GM23338 (cell line): ENCODE measurements at regions not wholly inside any gene's neighbourhood (a gene's known extent, or its start where the extent isn't known, plus 50 kb on each side); places are given as distances from the start of the nearest gene placed in this dataset.

ENCODE experiments used
- ATAC-seq: fragments of 200-7000 bp; cut with Tn5 transposase; 3 replicates; pipeline ENCODE4 v1.9.1; 2020
- DNase-seq: peaks from one replicate; pipeline ENCODE4 v3.0.0-alpha.2; 2015; ENCODE audit warnings: low spot score
- H2AFZ ChIP-seq: fragments of 200-600 bp; sonication (generic); 2 replicates; pipeline ENCODE4 v1.8.0; 2016; ENCODE audit warnings: antibody characterized with exemption, mild to moderate bottlenecking, moderate library complexity
- H3F3A ChIP-seq: fragments of 200-600 bp; sonication (generic); replicated peaks from 2 replicates; pipeline ENCODE4 v1.8.0; 2017; ENCODE audit warnings: antibody characterized with exemption, mixed run types, low read depth
- H3K27ac ChIP-seq: fragments of 200-600 bp; sonication (generic); 2 replicates; pipeline ENCODE4 v1.6.1; 2016; ENCODE audit warnings: low read depth
- H3K27me3 ChIP-seq: fragments of 200-600 bp; sonication (generic); 2 replicates; pipeline ENCODE4 v1.8.0; 2016; ENCODE audit warnings: mild to moderate bottlenecking, mixed run types, moderate library complexity; ENCODE audit not compliant: insufficient read depth
- H3K36me3 ChIP-seq: fragments of 200-600 bp; sonication (generic); 2 replicates; pipeline ENCODE4 v1.8.0; 2016; ENCODE audit warnings: mild to moderate bottlenecking; ENCODE audit not compliant: insufficient read depth
- H3K4me1 ChIP-seq: fragments of 200-600 bp; sonication (generic); 2 replicates; pipeline ENCODE4 v1.8.0; 2016; ENCODE audit warnings: mild to moderate bottlenecking, moderate library complexity; ENCODE audit not compliant: insufficient read depth
- H3K4me2 ChIP-seq: fragments of 200-600 bp; sonication (generic); 2 replicates; pipeline ENCODE4 v1.7.1; 2017; ENCODE audit warnings: mixed run types
- H3K4me3 ChIP-seq: fragments of 200-600 bp; sonication (generic); 2 replicates; pipeline ENCODE4 v1.6.1; 2016; ENCODE audit warnings: mixed run types
- H3K79me2 ChIP-seq: fragments of 200-600 bp; sonication (generic); replicated peaks from 2 replicates; pipeline ENCODE4 v1.8.0; 2017; ENCODE audit warnings: mild to moderate bottlenecking; ENCODE audit not compliant: insufficient read depth
- H3K9me2 ChIP-seq: fragments of 200-600 bp; sonication (generic); 2 replicates; pipeline ENCODE4 v1.8.0; 2017; ENCODE audit not compliant: insufficient read depth
- H4K20me1 ChIP-seq: fragments of 200-600 bp; sonication (generic); replicated peaks from 2 replicates; pipeline ENCODE4 v1.8.0; 2017; ENCODE audit warnings: mild to moderate bottlenecking; ENCODE audit not compliant: insufficient read depth
- H3K27ac Mint-ChIP-seq: 2 replicates; pipeline ENCODE4 v1.8.0; 2020; ENCODE audit warnings: inconsistent platforms, mild to moderate bottlenecking, moderate library complexity, mixed read lengths
- H3K27me3 Mint-ChIP-seq: 3 replicates; pipeline ENCODE4 v1.8.0; 2022; ENCODE audit warnings: low read depth, mild to moderate bottlenecking, moderate library complexity, mixed read lengths, inconsistent platforms; ENCODE audit not compliant: insufficient read depth, poor library complexity
- H3K36me3 Mint-ChIP-seq: 3 replicates; pipeline ENCODE4 v1.8.0; 2021; ENCODE audit warnings: low read depth, mild to moderate bottlenecking, inconsistent platforms, moderate library complexity, mixed read lengths
- H3K4me1 Mint-ChIP-seq: 3 replicates; pipeline ENCODE4 v1.8.0; 2020; ENCODE audit warnings: mild to moderate bottlenecking, inconsistent platforms, mixed read lengths
- H3K4me3 Mint-ChIP-seq: 3 replicates; pipeline ENCODE4 v1.8.0; 2021; ENCODE audit warnings: moderate library complexity, mild to moderate bottlenecking, inconsistent platforms, mixed read lengths
- H3K9me3 Mint-ChIP-seq: 3 replicates; pipeline ENCODE4 v1.8.0; 2020; ENCODE audit warnings: moderate library complexity, mild to moderate bottlenecking, inconsistent platforms, mixed read lengths
- CREB1 ChIP-seq: fragments of 250-450 bp; sonication (Bioruptor Pico); IDR thresholded peaks from 2 replicates; pipeline ENCODE4 v1.5.0; 2020; ENCODE audit warnings: low read depth, mild to moderate bottlenecking, moderate library complexity
- CTCF ChIP-seq, 2 experiments: fragments of 200-600 bp in 1 of 2; sonication (generic) in 1 of 2; conservative IDR thresholded peaks; 2 replicates each; pipeline versions ENCODE4 v1.5.1 to v1.6.1; 2016 to 2017; ENCODE audit warnings: antibody characterized with exemption in 2 of 2, low read depth in 2 of 2, mild to moderate bottlenecking in 2 of 2, moderate library complexity in 1 of 2
- ETS1 ChIP-seq: IDR thresholded peaks from 2 replicates; pipeline ENCODE4 v1.6.1; 2016; ENCODE audit warnings: antibody characterized with exemption
- EZH2phosphoT487 ChIP-seq: fragments of 200-600 bp; sonication (generic); IDR thresholded peaks from one replicate; pipeline ENCODE4 v1.8.1; 2018; ENCODE audit warnings: antibody characterized with exemption; ENCODE audit not compliant: unreplicated experiment
- NANOG ChIP-seq: IDR thresholded peaks from 2 replicates; pipeline ENCODE4 v1.6.1; 2016; ENCODE audit warnings: antibody characterized with exemption, borderline replicate concordance
- POLR2AphosphoS5 ChIP-seq: IDR thresholded peaks from 2 replicates; pipeline ENCODE4 v1.6.1; 2016; ENCODE audit warnings: antibody characterized with exemption, low read depth
- REST ChIP-seq: IDR thresholded peaks from one replicate; pipeline ENCODE4 v1.6.1; 2018; ENCODE audit warnings: antibody characterized with exemption; ENCODE audit not compliant: unreplicated experiment
- ZNF114 ChIP-seq: fragments of 250-450 bp; sonication (Bioruptor Pico); IDR thresholded peaks from 2 replicates; pipeline ENCODE4 v1.5.0; 2020; ENCODE audit warnings: mild to moderate bottlenecking, moderate library complexity
- ZNF462 ChIP-seq: fragments of 250-450 bp; sonication (Bioruptor Pico); IDR thresholded peaks from 2 replicates; pipeline ENCODE4 v1.5.0; 2020; ENCODE audit warnings: mild to moderate bottlenecking, moderate library complexity

GRCh38 chr2:129791712-129792111, 187.8 kb upstream of the RAB6C start (continued):
- TF ChIP-seq REST (no peak), CTCF (conservative IDR thresholded peaks at IDR 0.05; ENCODE audit: low read depth in 2 of 2) (no peak), ETS1 (no peak), NANOG (no peak), EZH2phosphoT487 (no peak)

GRCh38 chr2:129793431-129793902, 186.0 kb upstream of the RAB6C start:
- Histone ChIP-seq H3K79me2 (no peaks in the 10 kb centered on the region), H3K4me2 (no peak overlapping the region), H3K4me3 (no peak overlapping the region), H3K4me1 (no peaks in the 10 kb centered on the region), H3K27me3 (no peaks in the 10 kb centered on the region), H3K27ac (no peak overlapping the region), H2AFZ (no peak overlapping the region), H3K36me3 (no peaks in the 10 kb centered on the region), H3F3A (no peaks in the 10 kb centered on the region), H4K20me1 (no peaks in the 10 kb centered on the region), H3K9me2 (no peaks in the 10 kb centered on the region)
- Mint-ChIP-seq H3K27ac (no peak overlapping the region), H3K9me3 (peaks cover 6% of the 10 kb centered on the region), H3K4me1 (peaks cover 3% of the 10 kb centered on the region; the same call in 2 of the 3 replicates), H3K36me3 (no peaks in the 10 kb centered on the region; the same call in 2 of the 3 replicates), H3K4me3 (no peak overlapping the region), H3K27me3 (peaks cover 2% of the 10 kb centered on the region)
- ATAC-seq (no peak), DNase-seq (no peak)
- TF ChIP-seq POLR2AphosphoS5 (no peak), ZNF462 (CRISPR knock-in tag) (no peak), CREB1 (no peak), EZH2phosphoT487 (no peak), ZNF114 (CRISPR knock-in tag) (no peak), CTCF (conservative IDR thresholded peaks at IDR 0.05; ENCODE audit: low read depth in 2 of 2) (no peak)
